MM.1S (cell line): ENCODE measurements at regions not wholly inside any gene's neighbourhood (a gene's known extent, or its start where the extent isn't known, plus 50 kb on each side); places are given as distances from the start of the nearest gene placed in this dataset.

Source experiments
- DNase-seq: peaks from one replicate; pipeline ENCODE4 v3.0.0-alpha.2; 2015
- H2AFZ ChIP-seq: fragments of 300-600 bp; sonication (generic); 2 replicates; pipeline ENCODE4 v1.6.0; 2016; ENCODE audit warnings: antibody characterized with exemption, low read length
- H3F3A ChIP-seq: fragments of 300-600 bp; sonication (generic); 2 replicates; pipeline ENCODE4 v1.6.1; 2016; ENCODE audit warnings: mild to moderate bottlenecking, antibody characterized with exemption, low read length, moderate library complexity, mixed read lengths; ENCODE audit not compliant: insufficient read depth
- H3K27ac ChIP-seq: fragments of 300-600 bp; sonication (generic); 2 replicates; pipeline ENCODE4 v1.5.1; 2016; ENCODE audit warnings: mild to moderate bottlenecking, low read length
- H3K27me3 ChIP-seq: fragments of 300-600 bp; sonication (generic); replicated peaks from 2 replicates; pipeline ENCODE4 v1.6.0; 2016; ENCODE audit warnings: low read length; ENCODE audit not compliant: insufficient read depth
- H3K36me3 ChIP-seq: fragments of 300-600 bp; sonication (generic); replicated peaks from 2 replicates; pipeline ENCODE4 v1.6.1; 2016; ENCODE audit warnings: mild to moderate bottlenecking, low read length, mixed read lengths; ENCODE audit not compliant: insufficient read depth
- H3K4me1 ChIP-seq: fragments of 300-600 bp; sonication (generic); 2 replicates; pipeline ENCODE4 v1.6.1; 2016; ENCODE audit warnings: low read length, mixed read lengths
- H3K4me2 ChIP-seq: fragments of 300-600 bp; sonication (generic); 2 replicates; pipeline ENCODE4 v1.6.0; 2016; ENCODE audit warnings: low read depth, low read length
- H3K4me3 ChIP-seq: fragments of 300-600 bp; sonication (generic); 2 replicates; pipeline ENCODE4 v1.5.1; 2016; ENCODE audit warnings: low read length, mixed read lengths
- H3K79me2 ChIP-seq: fragments of 300-600 bp; sonication (generic); 2 replicates; pipeline ENCODE4 v1.6.1; 2016; ENCODE audit warnings: mixed run types, low read length, mixed read lengths
- H3K9ac ChIP-seq: fragments of 300-600 bp; sonication (generic); 2 replicates; pipeline ENCODE4 v1.6.1; 2016; ENCODE audit warnings: low read length, mixed read lengths
- H3K9me2 ChIP-seq: fragments of 300-600 bp; sonication (generic); replicated peaks from 2 replicates; pipeline ENCODE4 v1.6.1; 2016; ENCODE audit warnings: mild to moderate bottlenecking, low read length, mixed read lengths; ENCODE audit not compliant: insufficient read depth
- H3K9me3 ChIP-seq: fragments of 300-600 bp; sonication (generic); replicated peaks from 2 replicates; pipeline ENCODE4 v1.6.1; 2016; ENCODE audit warnings: mild to moderate bottlenecking, low read length, mixed read lengths; ENCODE audit not compliant: insufficient read depth
- H4K20me1 ChIP-seq: fragments of 300-600 bp; sonication (generic); 2 replicates; pipeline ENCODE4 v1.6.1; 2016; ENCODE audit warnings: mild to moderate bottlenecking, low read length, moderate library complexity, mixed read lengths; ENCODE audit not compliant: insufficient read depth
- CTCF ChIP-seq: fragments of 300-600 bp; sonication (generic); IDR thresholded peaks from 2 replicates; pipeline ENCODE4 v1.5.1; 2016; ENCODE audit warnings: antibody characterized with exemption, low read length, mixed read lengths
- EZH2 ChIP-seq: fragments of 300-600 bp; sonication (generic); optimal IDR thresholded peaks from 2 replicates; pipeline ENCODE3; 2017; ENCODE audit warnings: low read depth, mild to moderate bottlenecking, antibody characterized with exemption, low read length, mixed read lengths
- EZH2phosphoT487 ChIP-seq: fragments of 300-600 bp; sonication (generic); IDR thresholded peaks from 2 replicates; pipeline ENCODE4 v1.6.1; 2018; ENCODE audit warnings: antibody characterized with exemption, low read length

GRCh38 chr4:140293979-140294378 lies 79.5 kb upstream of the SCOC start:
- Histone ChIP-seq H3K27me3 (no peaks in the 10 kb centered on the region), H2AFZ (no peak overlapping the region), H3K79me2 (no peaks in the 10 kb centered on the region), H3K9ac (no peak overlapping the region), H3K4me2 (no peak overlapping the region), H3F3A (no peaks in the 10 kb centered on the region), H4K20me1 (no peaks in the 10 kb centered on the region), H3K27ac (no peak overlapping the region), H3K36me3 (no peaks in the 10 kb centered on the region), H3K9me2 (no peaks in the 10 kb centered on the region), H3K4me1 (no peaks in the 10 kb centered on the region), H3K9me3 (no peaks in the 10 kb centered on the region), H3K4me3 (no peak overlapping the region)
- TF ChIP-seq CTCF, result no peak
- TF ChIP-seq EZH2, result no peak
- TF ChIP-seq EZH2phosphoT487, result no peak
- no peak for DNase-seq

GRCh38 chr4:140291259-140291658 lies 82.2 kb upstream of the SCOC start:
- H3K27ac ChIP-seq, result no peak overlapping the region
- no peak overlapping the region for H2AFZ ChIP-seq
- no peaks in the 10 kb centered on the region for H3K9me3 ChIP-seq
- H3K79me2 ChIP-seq, result no peaks in the 10 kb centered on the region
- H3F3A ChIP-seq, result no peaks in the 10 kb centered on the region
- no peaks in the 10 kb centered on the region for H4K20me1 ChIP-seq
- no peak overlapping the region for H3K4me2 ChIP-seq
- no peak for TF ChIP-seq EZH2
- TF ChIP-seq CTCF, result no peak
- TF ChIP-seq EZH2phosphoT487, result no peak
- no peaks in the 10 kb centered on the region for H3K9me2 ChIP-seq
- H3K4me1 ChIP-seq, result no peaks in the 10 kb centered on the region
- H3K36me3 ChIP-seq, result no peaks in the 10 kb centered on the region
- H3K27me3 ChIP-seq, result no peaks in the 10 kb centered on the region
- no peak overlapping the region for H3K9ac ChIP-seq
- no peak overlapping the region for H3K4me3 ChIP-seq
- DNase-seq, result no peak

DNA sequence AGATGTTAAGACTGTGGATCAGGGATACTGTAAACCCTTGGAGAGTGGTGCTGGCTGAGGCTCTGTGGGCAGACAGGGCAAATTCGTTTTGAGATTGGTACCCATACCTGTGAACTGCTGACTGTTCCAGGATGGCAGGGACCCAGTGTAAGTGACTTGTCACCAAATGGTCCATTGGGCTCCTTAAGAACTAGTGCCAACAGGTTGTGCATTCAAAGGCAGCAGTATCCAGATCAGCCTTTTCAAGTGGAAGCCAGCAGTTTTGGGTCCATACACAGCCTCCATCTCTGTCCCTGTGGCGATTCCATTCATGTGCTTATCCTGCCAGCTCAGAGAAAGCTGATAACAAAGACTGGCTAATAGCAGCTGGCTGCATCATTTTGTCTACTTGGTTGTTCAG lies 84.0 kb upstream of the SCOC start:
- no peak for DNase-seq
- Histone ChIP-seq H2AFZ (no peak overlapping the region), H3K9me3 (no peaks in the 10 kb centered on the region), H3K27ac (no peak overlapping the region), H4K20me1 (no peaks in the 10 kb centered on the region), H3F3A (no peaks in the 10 kb centered on the region), H3K27me3 (no peaks in the 10 kb centered on the region), H3K79me2 (no peaks in the 10 kb centered on the region), H3K4me3 (no peak overlapping the region), H3K36me3 (no peaks in the 10 kb centered on the region), H3K9me2 (no peaks in the 10 kb centered on the region), H3K9ac (no peak overlapping the region), H3K4me1 (no peaks in the 10 kb centered on the region), H3K4me2 (no peak overlapping the region)
- TF ChIP-seq EZH2, result no peak
- no peak for TF ChIP-seq EZH2phosphoT487

DNA sequence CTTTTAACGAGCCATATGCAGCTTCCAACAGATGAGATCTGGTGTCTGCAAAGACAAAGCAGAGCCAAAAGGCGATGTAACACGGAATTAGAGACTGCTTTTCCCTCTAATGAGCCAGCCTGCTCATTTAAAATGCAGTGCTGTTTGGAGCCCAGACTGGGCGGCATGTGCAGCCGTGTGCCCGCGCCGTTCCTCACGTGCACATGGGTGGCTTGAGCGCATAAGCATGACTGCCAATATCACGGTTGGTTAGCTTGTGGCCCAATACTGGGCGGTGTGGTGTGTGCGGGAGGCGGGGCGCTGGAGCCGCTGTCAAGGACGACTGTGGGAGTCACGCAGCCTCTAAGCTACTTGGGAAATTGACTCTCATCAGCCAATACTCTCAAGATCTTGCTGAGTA lies 87.0 kb upstream of the SCOC start:
- Histone ChIP-seq H2AFZ (no peak overlapping the region), H3F3A (no peaks in the 10 kb centered on the region), H3K9ac (no peak overlapping the region), H3K27ac (no peak overlapping the region), H3K4me2 (no peak overlapping the region), H3K4me3 (no peak overlapping the region), H3K79me2 (no peaks in the 10 kb centered on the region), H3K27me3 (no peaks in the 10 kb centered on the region), H3K9me2 (no peaks in the 10 kb centered on the region), H3K4me1 (no peaks in the 10 kb centered on the region), H3K36me3 (no peaks in the 10 kb centered on the region), H3K9me3 (no peaks in the 10 kb centered on the region), H4K20me1 (no peaks in the 10 kb centered on the region)
- TF ChIP-seq CTCF (no peak), EZH2phosphoT487 (no peak), EZH2 (no peak)
- DNase-seq, result no peak
